Fibroblast of skin of left biceps (primary cell): ENCODE measurements at regions not wholly inside any gene's neighbourhood (a gene's known extent, or its start where the extent isn't known, plus 50 kb on each side); places are given as distances from the start of the nearest gene placed in this dataset.
"Not testable (repeated sequence)": the region's sequence is repeated elsewhere in the genome, so short reads cannot be mapped to it uniquely, and the experiment has no call there.

Experiments used
- DNase-seq, 2 experiments: peaks; one replicate each; pipeline ENCODE4 v3.0.0-alpha.2; 2013; ENCODE audit warnings: low read depth in 2 of 2

GRCh38 chr11:72525466-72525865 lies 91.1 kb upstream of the CLPB start:
- no peak for DNase-seq

- DNase-seq, result no peak
These were observed 90.4 kb upstream of the CLPB start for GRCh38 chr11:72524711-72525110.

- DNase-seq, result no peak
These were observed 89.7 kb upstream of the CLPB start for GRCh38 chr11:72523991-72524390.

- DNase-seq, result no peak
These were observed 87.9 kb upstream of the CLPB start for GRCh38 chr11:72522186-72522585.

- DNase-seq, result no peak
These were observed 87.3 kb upstream of the CLPB start for GRCh38 chr11:72521664-72522063.

GRCh38 chr11:72520815-72521214 lies 86.5 kb upstream of the CLPB start:
- no peak for DNase-seq

- not testable (repeated sequence) for DNase-seq
These were observed 85.6 kb upstream of the CLPB start for GRCh38 chr11:72519882-72520281.

- no peak for DNase-seq
These were observed 85.0 kb upstream of the CLPB start for GRCh38 chr11:72519220-72519881.

GRCh38 chr11:72514331-72514730 lies 80.0 kb upstream of the CLPB start:
- DNase-seq, result no peak

- no peak for DNase-seq
These were observed 79.1 kb upstream of the CLPB start for GRCh38 chr11:72513411-72513810.

- no peak for DNase-seq
These were observed 78.6 kb upstream of the CLPB start for GRCh38 chr11:72512956-72513355.

- no peak for DNase-seq
These were observed 77.2 kb upstream of the CLPB start for GRCh38 chr11:72511393-72512047.

GRCh38 chr11:72507050-72507449 lies 72.7 kb upstream of the CLPB start:
- no peak for DNase-seq

GRCh38 chr11:72497731-72498130 lies 63.4 kb upstream of the CLPB start:
- DNase-seq, result no peak

GRCh38 chr11:72494109-72494429 lies 59.7 kb upstream of the CLPB start:
- DNase-seq, result no peak

GRCh38 chr11:72493426-72494108 lies 59.2 kb upstream of the CLPB start:
- no peak for DNase-seq

GRCh38 chr11:72491001-72491400 lies 56.7 kb upstream of the CLPB start:
- peak in 1 of 2 experiments; percentile 5 for DNase-seq
